B cell (primary cell): ENCODE measurements at regions not wholly inside any gene's neighbourhood (a gene's known extent, or its start where the extent isn't known, plus 50 kb on each side); places are given as distances from the start of the nearest gene placed in this dataset.

Experiments used
- CTCF ChIP-seq: fragments of 200-600 bp; IDR thresholded peaks from one replicate; pipeline ENCODE4 v1.8.0; 2022; ENCODE audit warnings: antibody characterized with exemption, mild to moderate bottlenecking
- EZH2 ChIP-seq: IDR thresholded peaks from 2 replicates; pipeline ENCODE4 v1.6.1; 2012; ENCODE audit warnings: borderline replicate concordance, low read depth, mild to moderate bottlenecking, moderate library complexity, low read length; ENCODE audit not compliant: insufficient read depth, poor library complexity, severe bottlenecking

- TF ChIP-seq CTCF (no peak), EZH2 (no peak)
Measured at GRCh38 chr1:65688215-65688566, 104.5 kb upstream of the PDE4B start.
